NCI-H2081 (cell line): ENCODE measurements at regions not wholly inside any gene's neighbourhood (a gene's known extent, or its start where the extent isn't known, plus 50 kb on each side); places are given as distances from the start of the nearest gene placed in this dataset.
"Not testable (repeated sequence)": the region's sequence is repeated elsewhere in the genome, so short reads cannot be mapped to it uniquely, and the experiment has no call there.

ENCODE experiments used
- DNase-seq, 2 experiments: peaks; one replicate each; lab custom pipeline; 2025; lab: John Stamatoyannopoulos, UW

DNA sequence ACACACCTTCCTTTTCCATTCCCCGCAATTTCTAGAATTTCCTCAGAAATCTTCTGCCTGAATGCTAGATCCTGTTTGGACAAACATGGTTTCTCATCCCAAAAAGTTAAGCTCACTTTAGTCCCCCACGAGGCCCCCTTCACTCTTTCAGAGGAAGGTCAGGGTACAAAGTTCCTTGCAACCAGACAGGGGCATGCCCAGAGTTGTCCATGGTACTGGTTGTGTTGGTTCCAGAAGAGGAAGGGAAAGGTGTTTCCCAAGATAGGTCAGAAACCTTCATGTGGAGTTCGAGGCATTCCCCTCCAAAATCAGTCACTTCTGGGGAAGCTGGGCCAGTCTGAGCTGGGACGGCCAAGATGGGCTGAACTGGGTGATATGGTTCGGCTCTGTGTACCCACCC is 167.6 kb upstream of the MAFB start:
- DNase-seq = no peak

DNA sequence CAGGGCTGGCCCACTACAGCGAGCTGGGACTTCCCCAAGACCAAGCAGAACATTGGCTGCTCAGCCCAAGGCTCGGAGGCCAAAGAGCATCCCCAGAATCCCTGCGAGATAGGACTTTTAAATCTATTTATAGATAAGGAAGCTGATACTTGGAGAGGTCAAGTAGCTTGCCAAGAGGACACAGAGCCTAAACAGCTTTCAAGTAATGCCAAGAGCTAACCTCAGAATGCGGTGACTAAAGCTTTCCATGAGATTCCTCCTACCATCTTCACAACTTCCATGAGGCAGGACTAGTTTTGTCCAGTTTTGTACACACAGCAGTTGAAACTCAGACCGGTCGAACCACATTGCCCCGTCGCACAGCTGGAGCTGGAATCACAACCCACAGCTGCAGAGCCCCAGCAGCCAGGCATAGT is 168.1 kb upstream of the TOP1 start:
- DNase-seq = no peak

DNA sequence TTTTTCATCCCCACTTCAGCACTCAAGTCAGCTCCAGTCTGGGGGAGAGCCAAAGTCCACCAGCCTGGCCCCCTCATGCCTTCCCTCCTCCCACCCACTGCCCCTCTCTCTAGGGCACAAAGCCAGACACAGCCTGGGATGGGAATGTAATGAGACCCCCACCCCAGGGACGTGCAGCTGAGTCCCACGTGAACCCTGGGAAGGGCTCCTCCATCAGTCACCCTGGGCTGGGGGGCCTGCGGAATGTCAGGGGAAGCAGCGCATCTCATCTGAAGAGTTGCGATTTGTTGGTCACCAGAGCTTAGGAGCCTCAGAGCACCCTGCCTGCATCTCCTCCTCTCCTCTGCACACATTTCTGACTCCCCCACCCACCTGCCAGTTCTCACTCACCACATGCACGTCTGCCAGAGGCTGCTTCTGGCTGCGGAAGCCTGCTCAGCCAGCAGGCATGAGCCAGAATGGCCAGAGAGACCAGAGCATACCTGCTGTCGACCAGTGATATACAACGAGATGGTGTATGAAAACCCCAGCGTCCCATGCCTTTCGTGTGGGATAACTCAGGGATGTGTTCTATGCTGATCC is 167.1 kb upstream of the TOP1 start:
- no peak for DNase-seq

DNA sequence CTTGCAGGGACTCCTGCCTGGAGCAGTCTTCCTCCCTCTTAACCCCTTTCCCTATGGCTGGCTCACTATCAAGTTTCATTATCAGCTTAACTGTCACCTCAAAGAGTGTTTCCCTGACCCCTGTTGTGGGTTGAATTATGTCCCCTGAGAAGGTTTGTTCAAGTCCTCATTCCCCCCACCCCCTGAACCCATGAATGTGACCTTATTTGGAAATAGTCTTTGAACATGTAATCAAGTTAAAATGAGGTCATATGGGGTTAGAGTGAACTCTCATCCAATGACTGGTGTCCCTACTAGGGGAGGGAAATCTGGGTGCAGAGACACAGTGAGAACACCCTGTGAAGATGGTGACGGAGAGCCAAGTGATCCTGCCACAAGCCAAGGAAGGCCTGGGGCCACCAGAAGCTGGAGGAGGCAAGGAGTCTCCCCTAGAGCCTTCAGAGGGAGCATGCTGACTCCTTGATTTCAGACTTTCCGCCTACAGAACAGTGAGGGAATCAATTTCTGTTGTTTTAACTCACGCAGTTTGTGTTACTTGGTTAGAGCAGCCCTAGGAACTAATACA is 165.2 kb upstream of the TOP1 start:
- DNase-seq = no peak

GRCh38 chr20:40864470-40864869 is 164.2 kb upstream of the TOP1 start:
- DNase-seq = no peak

DNA sequence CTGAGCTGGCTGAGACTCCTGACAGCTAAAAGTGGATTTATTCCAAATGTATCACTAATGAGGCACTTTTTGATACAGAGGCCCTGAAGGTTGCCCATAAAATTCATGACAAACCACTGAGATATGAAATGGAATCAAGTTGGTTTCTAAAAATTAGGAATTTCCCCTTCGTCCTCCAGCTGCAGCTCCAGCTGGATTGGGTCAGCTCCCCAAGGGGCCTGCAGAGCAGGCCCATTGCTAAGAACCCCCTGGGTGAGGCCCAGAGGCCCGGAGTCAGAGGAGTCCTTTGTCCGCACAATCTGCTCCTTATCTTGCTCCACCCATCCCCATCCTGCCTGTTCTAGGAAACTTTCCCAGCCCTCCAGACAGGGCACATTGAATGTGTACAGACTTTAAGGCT is 163.5 kb upstream of the TOP1 start:
- DNase-seq = no peak

DNA sequence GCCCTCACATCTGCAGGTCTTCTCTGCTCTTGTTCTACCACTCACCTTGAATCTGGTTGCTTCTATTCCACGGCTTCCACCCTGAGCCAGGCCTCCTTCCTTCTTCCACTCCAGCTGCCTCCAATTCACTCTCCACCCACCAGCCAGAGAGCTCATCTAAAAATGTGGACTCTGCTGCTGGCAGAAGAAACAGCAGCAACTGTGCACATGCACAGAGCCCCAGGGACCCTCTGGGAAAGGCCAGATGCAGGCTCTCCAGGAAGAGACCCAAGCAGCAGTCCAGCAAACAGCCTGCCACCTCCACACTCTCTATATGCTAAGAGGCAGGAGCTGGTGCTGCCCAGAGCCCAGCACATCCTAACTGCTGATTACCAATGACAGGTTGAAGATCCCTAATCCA is 162.6 kb upstream of the TOP1 start:
- DNase-seq = no peak

GRCh38 chr20:40868551-40869217 is 159.9 kb upstream of the TOP1 start:
- DNase-seq = no peak

GRCh38 chr20:40869218-40870147 is 159.1 kb upstream of the TOP1 start:
- DNase-seq = no peak

DNA sequence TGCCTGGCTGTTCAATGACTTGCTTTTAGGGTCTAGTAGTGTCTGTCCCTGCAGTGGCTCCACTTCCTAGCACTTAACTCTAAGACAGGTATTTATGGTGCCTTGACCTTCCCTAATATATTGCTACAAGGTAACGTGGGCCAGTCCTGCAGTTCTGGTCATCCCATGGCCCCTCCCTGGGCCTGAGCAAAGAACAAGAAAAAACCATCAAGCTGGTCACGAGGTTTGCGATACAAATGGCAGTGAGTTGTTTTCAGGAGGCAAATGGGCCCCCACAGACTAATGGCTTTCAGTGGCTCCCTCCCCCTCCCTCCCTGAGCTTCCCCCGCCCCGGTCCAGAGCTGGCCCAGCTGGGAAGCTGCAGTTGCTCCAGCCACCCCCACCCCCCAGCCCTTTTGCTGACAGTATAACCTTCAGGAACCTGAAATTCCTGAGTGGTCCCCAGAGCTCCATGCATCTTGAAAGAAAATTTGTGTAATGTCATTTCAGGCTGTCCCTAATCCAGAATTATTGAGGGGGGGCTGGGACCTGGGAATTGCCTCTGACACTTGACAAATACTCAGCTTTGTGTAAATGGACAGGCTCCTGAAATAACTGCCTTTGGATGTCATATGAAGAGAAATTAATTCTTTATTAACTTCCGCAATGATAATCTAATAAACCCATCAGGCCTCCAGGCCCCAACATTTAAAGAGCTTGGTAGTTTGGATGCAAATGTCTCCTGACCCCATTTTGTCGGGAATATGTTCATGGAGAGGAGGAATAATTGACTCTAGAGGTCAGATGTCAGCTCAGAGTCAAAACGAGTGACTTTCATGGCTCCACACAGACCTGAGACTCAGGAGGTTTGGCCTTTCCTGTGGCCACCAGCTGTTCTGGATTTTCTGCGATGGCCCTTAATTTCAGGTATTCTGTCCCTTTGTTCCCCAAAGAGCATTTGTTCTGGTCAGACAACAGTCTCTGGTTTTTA is 153.2 kb upstream of the TOP1 start:
- DNase-seq = no peak

GRCh38 chr20:40878099-40878498 is 150.5 kb upstream of the TOP1 start:
- DNase-seq = not testable (repeated sequence)

GRCh38 chr20:40880063-40880728 is 148.4 kb upstream of the TOP1 start:
- DNase-seq = no peak

- DNase-seq = no peak
Observed at GRCh38 chr20:40880729-40881109, 147.9 kb upstream of the TOP1 start.

- no peak for DNase-seq
Observed at GRCh38 chr20:40882152-40882551, 146.5 kb upstream of the TOP1 start.

DNA sequence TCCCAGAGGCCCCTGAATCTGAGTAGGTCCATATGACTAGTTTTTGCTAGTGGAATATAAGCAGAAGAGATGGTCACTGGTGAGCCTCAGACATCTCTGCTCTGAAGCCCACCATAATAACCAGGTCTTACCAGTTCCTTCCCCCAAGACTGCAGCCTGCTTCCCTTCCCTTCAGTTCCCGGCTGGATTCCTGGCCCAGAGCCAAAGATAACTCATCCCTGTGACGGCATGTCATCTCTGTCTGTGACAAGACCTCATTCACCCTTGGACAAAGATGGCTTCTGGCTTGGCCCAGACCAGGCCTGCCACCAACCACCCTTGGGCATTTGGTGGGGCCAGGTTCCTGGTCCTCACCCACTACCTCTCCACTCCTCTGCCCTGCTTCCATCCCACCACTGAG is 145.5 kb upstream of the TOP1 start:
- DNase-seq = no peak

GRCh38 chr20:40887105-40887504 is 141.5 kb upstream of the TOP1 start:
- DNase-seq = no peak

- not testable (repeated sequence) for DNase-seq
Observed at GRCh38 chr20:40889266-40889665, 139.4 kb upstream of the TOP1 start.

GRCh38 chr20:40890181-40890580 is 138.4 kb upstream of the TOP1 start:
- no peak for DNase-seq

DNA sequence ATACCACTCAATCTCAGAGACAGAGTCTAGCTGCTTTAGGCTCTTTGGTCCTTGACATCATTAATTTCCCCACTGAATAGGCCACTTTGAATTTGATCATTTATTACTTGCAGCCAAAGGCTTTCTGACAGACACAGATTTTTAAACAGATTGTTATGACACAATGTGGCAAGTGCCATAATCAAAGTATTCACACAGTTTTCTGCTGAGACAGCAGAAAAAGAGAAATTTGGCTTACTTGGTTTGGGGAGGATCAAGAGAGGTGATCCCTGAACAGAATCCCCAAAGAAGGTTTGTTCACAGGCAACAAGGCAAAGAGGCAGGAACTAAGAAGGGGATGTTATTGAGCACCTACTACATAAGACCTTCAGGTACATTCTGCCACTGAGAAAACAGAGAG is 138.0 kb upstream of the TOP1 start:
- no peak for DNase-seq

GRCh38 chr20:40891351-40891750 is 137.3 kb upstream of the TOP1 start:
- DNase-seq = no peak

DNA sequence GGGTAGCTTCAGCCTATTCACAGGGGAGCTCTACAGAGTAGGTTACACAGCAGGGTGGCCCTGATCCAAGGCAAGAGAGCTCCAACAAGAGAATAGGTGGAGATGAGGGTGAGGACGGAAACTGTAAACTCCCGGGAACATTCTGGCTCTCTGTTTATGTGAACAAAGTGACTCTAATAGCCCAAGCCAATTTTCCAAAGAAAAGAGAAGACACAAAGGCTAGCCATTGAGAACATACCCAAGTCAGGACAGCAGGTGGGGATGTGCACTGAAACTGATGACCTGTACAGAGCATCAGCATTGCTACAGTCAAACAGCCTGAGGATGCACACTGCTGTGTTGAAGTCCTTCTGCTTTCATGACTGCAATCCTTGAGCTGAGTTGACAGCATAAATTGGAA is 136.0 kb upstream of the TOP1 start:
- DNase-seq = no peak
